Esophagus muscularis mucosa (tissue), 3 donors: ENCODE measurements at regions not wholly inside any gene's neighbourhood (a gene's known extent, or its start where the extent isn't known, plus 50 kb on each side); places are given as distances from the start of the nearest gene placed in this dataset.

Source experiments
- POLR2A ChIP-seq: fragments of 450-650 bp; IDR thresholded peaks from one replicate; pipeline ENCODE4 v1.6.1; 2017; ENCODE audit warnings: antibody characterized with exemption, moderate library complexity, mild to moderate bottlenecking, low read depth
- TF ChIP-seq, protein P1 (sequence below), 3 experiments: fragments of 200-600 bp in 2 of 3; fragments of 450-650 bp in 1 of 3; sonication (generic) in 2 of 3; IDR thresholded peaks; one replicate each; pipeline ENCODE4 v1.5.1; 2017 to 2019; ENCODE audit warnings: antibody characterized with exemption in 3 of 3, mild to moderate bottlenecking in 2 of 3, moderate library complexity in 1 of 3

DNA sequence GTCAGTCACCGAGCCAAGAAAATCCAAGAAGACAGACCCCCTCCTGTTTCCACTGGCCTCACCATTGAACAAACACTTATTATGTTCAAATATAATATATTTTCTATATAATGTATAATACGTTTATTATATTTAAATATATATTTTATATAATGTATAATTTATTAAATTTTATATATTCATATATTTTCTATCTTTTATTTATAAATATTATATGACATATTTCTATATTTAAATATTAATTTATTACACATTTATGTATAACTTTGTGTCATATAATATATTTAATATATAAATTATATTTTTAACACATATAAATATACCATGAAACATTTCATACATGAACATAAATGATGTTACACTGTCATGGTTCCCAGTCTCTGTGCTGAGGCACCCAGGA is 60.9 kb upstream of the RMDN2 start:
- no peak for TF ChIP-seq POLR2A
- TF ChIP-seq, protein P1, sequence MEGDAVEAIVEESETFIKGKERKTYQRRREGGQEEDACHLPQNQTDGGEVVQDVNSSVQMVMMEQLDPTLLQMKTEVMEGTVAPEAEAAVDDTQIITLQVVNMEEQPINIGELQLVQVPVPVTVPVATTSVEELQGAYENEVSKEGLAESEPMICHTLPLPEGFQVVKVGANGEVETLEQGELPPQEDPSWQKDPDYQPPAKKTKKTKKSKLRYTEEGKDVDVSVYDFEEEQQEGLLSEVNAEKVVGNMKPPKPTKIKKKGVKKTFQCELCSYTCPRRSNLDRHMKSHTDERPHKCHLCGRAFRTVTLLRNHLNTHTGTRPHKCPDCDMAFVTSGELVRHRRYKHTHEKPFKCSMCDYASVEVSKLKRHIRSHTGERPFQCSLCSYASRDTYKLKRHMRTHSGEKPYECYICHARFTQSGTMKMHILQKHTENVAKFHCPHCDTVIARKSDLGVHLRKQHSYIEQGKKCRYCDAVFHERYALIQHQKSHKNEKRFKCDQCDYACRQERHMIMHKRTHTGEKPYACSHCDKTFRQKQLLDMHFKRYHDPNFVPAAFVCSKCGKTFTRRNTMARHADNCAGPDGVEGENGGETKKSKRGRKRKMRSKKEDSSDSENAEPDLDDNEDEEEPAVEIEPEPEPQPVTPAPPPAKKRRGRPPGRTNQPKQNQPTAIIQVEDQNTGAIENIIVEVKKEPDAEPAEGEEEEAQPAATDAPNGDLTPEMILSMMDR (IDR thresholded peaks at IDR 0.05) = no peak
